Calu3 (cell line): ENCODE measurements at regions not wholly inside any gene's neighbourhood (a gene's known extent, or its start where the extent isn't known, plus 50 kb on each side); places are given as distances from the start of the nearest gene placed in this dataset.
A peak's percentile ranks its signal among the peaks of the same experiment; 100 is the strongest.
"Not testable (repeated sequence)": the region's sequence is repeated elsewhere in the genome, so short reads cannot be mapped to it uniquely, and the experiment has no call there.

Experiments
- BruUV-seq: library from RNA; stranded (reverse); fragments of 400-500 nt; replicated peaks from 2 replicates; lab custom pipeline; 2021; lab: Mats Ljungman, UMichigan
- CTCF ChIA-PET: fragments of 300-600 bp; sonication (Branson Sonifier 250); formaldehyde crosslinking; loops from one replicate; lab custom pipeline; 2022; ENCODE audit warnings: antibody characterized with exemption; lab: Charles Lee
- DNase-seq: peaks from one replicate; pipeline ENCODE4 v3.0.0; 2022
- H3K27ac Mint-ChIP-seq: one replicate; pipeline ENCODE4 v1.8.0; 2022; ENCODE audit warnings: mixed read lengths; ENCODE audit not compliant: unreplicated experiment
- H3K27me3 Mint-ChIP-seq: one replicate; pipeline ENCODE4 v1.8.0; 2022; ENCODE audit warnings: mixed read lengths; ENCODE audit not compliant: unreplicated experiment
- H3K36me3 Mint-ChIP-seq: one replicate; pipeline ENCODE4 v1.8.0; 2022; ENCODE audit warnings: mild to moderate bottlenecking, moderate library complexity, mixed read lengths; ENCODE audit not compliant: insufficient read depth, unreplicated experiment
- H3K4me1 Mint-ChIP-seq: one replicate; pipeline ENCODE4 v1.8.0; 2022; ENCODE audit warnings: mild to moderate bottlenecking, low read depth, mixed read lengths; ENCODE audit not compliant: unreplicated experiment
- H3K4me3 Mint-ChIP-seq: one replicate; pipeline ENCODE4 v1.8.0; 2022; ENCODE audit warnings: mild to moderate bottlenecking, low read depth, moderate library complexity, mixed read lengths; ENCODE audit not compliant: unreplicated experiment
- H3K9me3 Mint-ChIP-seq: one replicate; pipeline ENCODE4 v1.8.0; 2022; ENCODE audit warnings: low read depth, mixed read lengths; ENCODE audit not compliant: unreplicated experiment
- intact Hi-C: fragments of 100-400 bp; cut with micrococcal nuclease; formaldehyde crosslinking; loops from one replicate; pipeline ENCODE4 v1.10.0; 2022; ENCODE audit not compliant: unreplicated experiment
- TF ChIP-seq, protein P1 (sequence below): fragments of 200-600 bp; IDR thresholded peaks from one replicate; pipeline ENCODE4 v1.8.0; 2022; ENCODE audit warnings: antibody characterized with exemption; ENCODE audit not compliant: unreplicated experiment

GRCh38 chr3:181326637-181327223 is 337.2 kb upstream of the DNAJC19 start:
- H3K27me3 Mint-ChIP-seq: no peaks in the 10 kb centered on the region
- BruUV-seq: no TSS peak
- intact Hi-C loops: loop anchor here (1.0 to 5.0 kb wide), 5 partner anchors 116 to 1356 kb away; no protein-coding TSS in a partner anchor
- CTCF ChIA-PET: interaction anchor here (0.6 to 1.8 kb wide), 8 partner anchors 9 to 1357 kb away, joined by 3 to 30 read pairs (median 3); no protein-coding TSS in a partner anchor
- TF ChIP-seq, protein P1, sequence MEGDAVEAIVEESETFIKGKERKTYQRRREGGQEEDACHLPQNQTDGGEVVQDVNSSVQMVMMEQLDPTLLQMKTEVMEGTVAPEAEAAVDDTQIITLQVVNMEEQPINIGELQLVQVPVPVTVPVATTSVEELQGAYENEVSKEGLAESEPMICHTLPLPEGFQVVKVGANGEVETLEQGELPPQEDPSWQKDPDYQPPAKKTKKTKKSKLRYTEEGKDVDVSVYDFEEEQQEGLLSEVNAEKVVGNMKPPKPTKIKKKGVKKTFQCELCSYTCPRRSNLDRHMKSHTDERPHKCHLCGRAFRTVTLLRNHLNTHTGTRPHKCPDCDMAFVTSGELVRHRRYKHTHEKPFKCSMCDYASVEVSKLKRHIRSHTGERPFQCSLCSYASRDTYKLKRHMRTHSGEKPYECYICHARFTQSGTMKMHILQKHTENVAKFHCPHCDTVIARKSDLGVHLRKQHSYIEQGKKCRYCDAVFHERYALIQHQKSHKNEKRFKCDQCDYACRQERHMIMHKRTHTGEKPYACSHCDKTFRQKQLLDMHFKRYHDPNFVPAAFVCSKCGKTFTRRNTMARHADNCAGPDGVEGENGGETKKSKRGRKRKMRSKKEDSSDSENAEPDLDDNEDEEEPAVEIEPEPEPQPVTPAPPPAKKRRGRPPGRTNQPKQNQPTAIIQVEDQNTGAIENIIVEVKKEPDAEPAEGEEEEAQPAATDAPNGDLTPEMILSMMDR: peak; percentile 82
- H3K27ac Mint-ChIP-seq: no peak overlapping the region
- H3K4me1 Mint-ChIP-seq: peaks cover 18% of the 10 kb centered on the region
- peaks cover 7% of the 10 kb centered on the region for H3K9me3 Mint-ChIP-seq
- no peak overlapping the region for H3K4me3 Mint-ChIP-seq
- DNase-seq: peak; percentile 30
- no peaks in the 10 kb centered on the region for H3K36me3 Mint-ChIP-seq

GRCh38 chr3:181324516-181324915 is 335.0 kb upstream of the DNAJC19 start:
- peak; percentile 33 for DNase-seq
- CTCF ChIA-PET: interaction anchor here (1.3 to 2.1 kb wide), 3 partner anchors 46 to 376 kb away, joined by 5 to 8 read pairs (median 7); no protein-coding TSS in a partner anchor

DNA sequence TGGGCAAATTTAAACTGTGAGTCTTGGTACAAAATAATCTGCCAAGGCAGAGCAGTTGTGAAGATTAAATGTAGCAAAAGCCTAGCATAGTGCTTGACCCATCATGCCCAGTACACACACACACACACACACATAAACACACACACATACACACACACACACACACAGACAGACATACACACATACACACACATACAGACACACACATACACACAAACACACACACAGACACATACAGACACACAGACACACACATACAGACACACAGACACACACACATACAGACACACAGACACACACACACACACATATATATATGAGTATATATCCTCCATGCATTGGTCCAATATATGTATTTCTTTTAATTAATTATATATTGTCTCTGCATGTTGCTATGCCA is 328.8 kb upstream of the DNAJC19 start:
- no peaks in the 10 kb centered on the region for H3K27me3 Mint-ChIP-seq
- H3K4me3 Mint-ChIP-seq: no peak overlapping the region
- DNase-seq: no peak
- H3K36me3 Mint-ChIP-seq: no peaks in the 10 kb centered on the region
- H3K27ac Mint-ChIP-seq: no peak overlapping the region
- H3K4me1 Mint-ChIP-seq: no peaks in the 10 kb centered on the region
- TF ChIP-seq, protein P1: no peak
- intact Hi-C loops: no loop called here
- BruUV-seq: no TSS peak
- CTCF ChIA-PET: interaction anchor here (1.1 to 1.4 kb wide), 2 partner anchors 9 to 108 kb away, joined by 3 to 4 read pairs; no protein-coding TSS in a partner anchor
- peaks cover 9% of the 10 kb centered on the region for H3K9me3 Mint-ChIP-seq

More at GRCh38 chr3:181324516-181324915, 335.0 kb upstream of the DNAJC19 start:
- H3K9me3 Mint-ChIP-seq, intact Hi-C loops, H3K4me3 Mint-ChIP-seq, H3K4me1 Mint-ChIP-seq, H3K27ac Mint-ChIP-seq, BruUV-seq, H3K36me3 Mint-ChIP-seq, H3K27me3 Mint-ChIP-seq: not testable (repeated sequence)

- CTCF ChIA-PET: interaction anchor here (0.5 to 1.4 kb wide), 3 partner anchors 9 to 1156 kb away, joined by 3 to 7 read pairs (median 4); no protein-coding TSS in a partner anchor
- BruUV-seq: no TSS peak
- TF ChIP-seq, protein P1: no peak
- Mint-ChIP-seq H3K4me1 (no peaks in the 10 kb centered on the region), H3K27me3 (no peaks in the 10 kb centered on the region), H3K27ac (no peak overlapping the region), H3K36me3 (no peaks in the 10 kb centered on the region), H3K4me3 (no peak overlapping the region), H3K9me3 (peaks cover 9% of the 10 kb centered on the region)
- DNase-seq: no peak
- intact Hi-C loops: no loop called here
These were observed 328.0 kb upstream of the DNAJC19 start for GRCh38 chr3:181317508-181317907.

GRCh38 chr3:181316482-181316881 is 326.9 kb upstream of the DNAJC19 start:
- DNase-seq: peak; percentile 25
- no TSS peak for BruUV-seq
- Mint-ChIP-seq H3K9me3 (no peaks in the 10 kb centered on the region), H3K4me3 (no peak overlapping the region), H3K36me3 (no peaks in the 10 kb centered on the region), H3K27ac (no peak overlapping the region), H3K4me1 (peaks cover 2% of the 10 kb centered on the region), H3K27me3 (no peaks in the 10 kb centered on the region)
- TF ChIP-seq, protein P1: no peak
- intact Hi-C loops: no loop called here
- CTCF ChIA-PET: no interaction called here
